ENCODE measurements at regions not wholly inside any gene's neighbourhood (a gene's known extent, or its start where the extent isn't known, plus 50 kb on each side); places are given as distances from the start of the nearest gene placed in this dataset.

- intact Hi-C loops (cut with DNase I; ENCODE audit: low total_unique reads): no loop called here
- H3K4me3 ChIP-seq (ENCODE audit: low read depth, poor library complexity, severe bottlenecking): no peak overlapping the region
- DNase-seq (ENCODE audit: low spot score in 2 of 2): no peak
- TF ChIP-seq CTCF (IDR thresholded peaks at IDR 0.05) (no peak), POLR2A (IDR thresholded peaks at IDR 0.05) (no peak)
- 82 to 86% methylated on average over 5 of the region's 5 CpGs for WGBS, 2 donors
These were observed 138.1 kb upstream of the CWC22 start for GRCh38 chr2:180145163-180145562.

GRCh38 chr2:180144338-180144813, 137.3 kb upstream of the CWC22 start:
- no peak for TF ChIP-seq POLR2A (IDR thresholded peaks at IDR 0.05)
- TF ChIP-seq CTCF (IDR thresholded peaks at IDR 0.05): no peak
- no peak overlapping the region for H3K4me3 ChIP-seq (ENCODE audit: low read depth, poor library complexity, severe bottlenecking)
- DNase-seq (ENCODE audit: low spot score in 2 of 2): no peak
- intact Hi-C loops (cut with DNase I; ENCODE audit: low total_unique reads): no loop called here

GRCh38 chr2:180143633-180144337, 136.7 kb upstream of the CWC22 start:
- TF ChIP-seq POLR2A (IDR thresholded peaks at IDR 0.05) (no peak), CTCF (IDR thresholded peaks at IDR 0.05) (no peak)
- no peak for DNase-seq (ENCODE audit: low spot score in 2 of 2)
- H3K4me3 ChIP-seq (ENCODE audit: low read depth, poor library complexity, severe bottlenecking): no peak overlapping the region
- intact Hi-C loops (cut with DNase I; ENCODE audit: low total_unique reads): no loop called here
- WGBS, 2 donors: 82 to 87% methylated on average over 5 of the region's 5 CpGs

GRCh38 chr2:180141600-180141999, 134.5 kb upstream of the CWC22 start:
- WGBS, 2 donors: 73 to 78% methylated on average over 2 of the region's 2 CpGs
- intact Hi-C loops (cut with DNase I; ENCODE audit: low total_unique reads): no loop called here
- H3K4me3 ChIP-seq (ENCODE audit: low read depth, poor library complexity, severe bottlenecking): no peak overlapping the region
- no peak for DNase-seq (ENCODE audit: low spot score in 2 of 2)
- TF ChIP-seq POLR2A (IDR thresholded peaks at IDR 0.05) (no peak), CTCF (IDR thresholded peaks at IDR 0.05) (no peak)

GRCh38 chr2:180133736-180134135, 126.6 kb upstream of the CWC22 start:
- TF ChIP-seq CTCF (IDR thresholded peaks at IDR 0.05) (no peak), POLR2A (IDR thresholded peaks at IDR 0.05) (no peak)
- H3K4me3 ChIP-seq (ENCODE audit: low read depth, poor library complexity, severe bottlenecking): no peak overlapping the region

GRCh38 chr2:180130403-180130802, 123.3 kb upstream of the CWC22 start:
- TF ChIP-seq POLR2A (IDR thresholded peaks at IDR 0.05): no peak
- no peak for TF ChIP-seq CTCF (IDR thresholded peaks at IDR 0.05)
- intact Hi-C loops (cut with DNase I; ENCODE audit: low total_unique reads): no loop called here
- no peak for DNase-seq (ENCODE audit: low spot score in 2 of 2)

More at GRCh38 chr2:180133736-180134135, 126.6 kb upstream of the CWC22 start:
- DNase-seq (ENCODE audit: low spot score in 2 of 2): no peak
- intact Hi-C loops (cut with DNase I; ENCODE audit: low total_unique reads): no loop called here
- WGBS, 2 donors: 12 to 52% methylated on average over 1 of the region's 1 CpG

More at GRCh38 chr2:180130403-180130802, 123.3 kb upstream of the CWC22 start:
- H3K4me3 ChIP-seq (ENCODE audit: low read depth, poor library complexity, severe bottlenecking): no peak overlapping the region

Measured in lower leg skin (tissue), 4 donors.